ENCODE measurements at regions not wholly inside any gene's neighbourhood (a gene's known extent, or its start where the extent isn't known, plus 50 kb on each side); places are given as distances from the start of the nearest gene placed in this dataset.

DNA sequence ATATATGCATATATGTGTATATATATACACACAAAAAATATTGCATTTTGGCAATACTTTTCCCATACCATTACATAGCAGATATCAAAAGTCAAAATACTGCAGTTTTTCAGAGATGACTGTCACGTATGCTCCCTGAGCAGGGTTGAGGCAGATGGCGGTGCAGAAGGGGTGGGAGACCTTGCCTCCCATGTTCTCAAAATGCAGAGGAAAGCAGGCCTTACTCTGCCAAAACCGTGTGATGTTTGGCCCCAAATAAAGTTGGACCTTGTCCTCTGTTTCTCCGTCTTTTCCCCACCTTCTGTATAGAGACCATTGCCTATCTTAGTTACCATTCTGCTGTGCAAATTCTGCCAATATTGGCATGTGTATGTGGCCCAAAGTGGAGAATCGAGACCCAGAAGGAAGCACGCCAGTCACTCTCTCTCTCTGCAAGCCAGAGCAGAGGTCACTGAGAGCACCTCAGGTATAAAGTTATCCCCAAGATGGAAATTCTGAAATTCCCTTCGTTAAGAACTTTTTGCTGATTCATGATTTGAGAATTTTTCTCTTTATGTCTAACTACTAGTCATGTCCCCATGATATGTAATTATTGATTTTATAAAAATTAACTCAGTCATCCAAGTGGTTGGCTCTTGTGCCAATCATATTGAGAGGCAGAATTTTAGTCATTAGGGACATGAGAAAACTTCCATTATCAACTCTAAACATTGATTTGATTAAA, 898.8 kb downstream of the EPHA4 start:
- peak in 1 of 2 experiments; percentile 33 for DNase-seq

DNA sequence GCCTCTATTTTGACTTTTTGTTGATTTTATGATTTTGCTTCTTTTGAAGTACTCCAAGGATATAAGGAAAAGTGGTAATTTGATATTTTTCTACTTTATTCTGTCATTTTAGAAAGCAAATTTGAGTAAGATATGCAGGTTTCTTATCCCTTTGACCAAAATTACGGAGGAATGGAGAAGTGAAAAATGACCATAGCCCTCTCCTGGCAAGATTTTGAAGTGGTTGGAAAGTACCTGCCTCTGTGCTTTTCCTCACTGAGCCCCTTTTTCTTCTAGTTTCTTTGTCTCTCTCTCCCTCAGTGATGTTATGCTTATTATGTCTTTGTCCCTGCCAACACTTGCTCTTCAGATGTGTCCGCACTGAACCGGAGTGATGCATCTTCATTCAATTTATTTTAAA, 898.1 kb downstream of the EPHA4 start:
- no peak for DNase-seq

DNA sequence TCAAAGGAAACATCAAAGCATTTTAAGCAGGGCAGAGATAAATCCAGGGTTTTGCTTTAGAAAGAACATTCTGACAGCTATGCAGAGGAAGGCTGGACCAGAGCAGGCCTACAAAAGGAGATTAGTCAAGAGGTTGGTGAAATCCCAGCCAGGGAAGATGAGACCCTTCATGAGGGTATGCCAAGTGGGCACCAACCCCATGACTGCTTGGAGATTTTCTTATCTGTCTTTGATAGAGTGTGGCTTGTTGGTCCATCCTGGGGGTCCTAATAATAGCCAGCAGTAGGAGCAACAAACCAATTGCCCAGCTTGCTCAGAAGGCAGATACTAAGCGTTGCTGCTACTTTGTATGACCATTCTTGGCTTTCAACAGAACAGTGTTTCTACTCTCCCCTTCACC, 895.4 kb downstream of the EPHA4 start:
- DNase-seq, result no peak

DNA sequence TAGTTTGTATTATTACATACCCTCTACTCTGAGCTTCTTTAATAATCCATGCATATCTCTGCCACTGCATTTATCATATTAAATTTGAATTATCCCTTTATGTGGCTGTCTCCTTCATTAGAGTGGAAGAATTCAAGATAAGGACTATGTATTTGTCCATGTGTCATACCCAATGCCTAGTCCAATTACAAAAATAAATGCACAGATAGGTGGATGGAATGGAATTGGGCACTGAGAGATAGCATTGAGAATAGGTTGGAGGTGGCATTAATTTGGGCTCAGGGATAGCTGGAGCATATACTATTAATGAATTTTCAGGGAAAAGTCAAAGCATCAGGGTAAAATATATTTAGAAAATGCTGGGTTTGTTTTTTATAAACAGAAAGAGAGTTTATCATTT, 893.2 kb downstream of the EPHA4 start:
- DNase-seq, result no peak

DNA sequence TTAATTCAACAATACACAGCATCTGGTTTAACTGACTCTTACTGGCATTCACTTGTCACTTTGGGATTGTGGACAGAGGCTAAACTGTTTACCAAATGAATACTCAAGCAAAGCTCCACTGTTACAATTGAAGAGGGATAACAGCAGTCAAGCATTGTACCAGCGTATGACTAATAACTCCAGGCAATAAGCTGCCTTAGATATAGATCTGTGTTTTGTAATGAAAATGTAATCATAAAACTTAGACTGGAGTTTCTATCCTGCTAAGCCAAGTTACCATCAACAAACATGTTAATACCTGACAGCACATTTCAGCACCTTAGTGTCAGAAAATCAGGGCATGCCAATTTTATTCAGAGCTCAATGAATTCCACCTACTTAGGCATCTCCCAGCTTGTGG, 889.5 kb downstream of the EPHA4 start:
- no peak for DNase-seq

DNA sequence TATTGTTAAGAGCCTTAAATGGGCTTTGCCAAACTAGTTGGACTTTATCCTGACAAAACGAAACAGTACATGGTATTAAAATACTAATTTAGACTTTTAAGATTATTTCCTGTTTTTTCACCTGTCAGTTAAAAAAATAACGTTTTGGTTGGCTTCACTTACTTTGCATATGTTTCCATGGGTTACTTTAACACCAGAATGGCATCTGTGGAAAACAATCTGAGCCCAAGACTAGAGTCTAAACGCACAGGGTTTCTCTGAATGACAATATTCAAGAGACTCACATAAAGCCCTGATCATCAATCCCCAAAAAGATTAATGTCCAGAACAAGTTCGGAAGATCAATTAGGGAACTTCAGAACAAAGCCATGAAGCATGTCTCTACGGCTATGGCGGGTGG, 888.0 kb downstream of the EPHA4 start:
- no peak for DNase-seq

DNA sequence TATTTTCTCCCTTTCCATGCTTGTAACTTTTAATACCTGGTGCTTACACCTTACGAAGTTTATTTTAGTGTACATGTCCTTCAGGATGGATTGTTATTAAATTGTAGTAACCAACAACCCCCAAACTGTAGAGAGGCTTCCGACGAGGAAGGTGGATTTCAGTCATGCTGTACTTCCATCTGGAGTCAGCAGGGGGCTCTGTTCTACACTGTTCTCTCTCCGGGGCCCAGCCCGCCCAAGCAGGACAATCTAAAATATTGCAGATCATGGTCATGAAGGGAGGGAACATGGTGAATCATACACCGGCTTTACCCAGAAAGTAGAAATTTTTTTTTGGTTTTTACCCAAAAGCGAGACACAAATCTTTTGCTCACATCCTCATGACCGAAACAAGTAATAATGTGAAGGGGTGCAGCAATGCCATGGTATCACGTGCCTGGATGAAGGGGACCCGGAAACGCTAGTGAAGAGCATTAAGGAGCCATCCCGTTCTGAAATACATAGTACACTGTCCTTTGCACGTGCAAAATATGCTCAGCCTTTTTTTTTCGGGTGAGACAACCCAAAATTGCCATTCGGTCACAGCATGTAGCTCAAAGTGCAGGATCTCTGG, 884.8 kb downstream of the EPHA4 start:
- DNase-seq, result peak; percentile 1 to 74

DNA sequence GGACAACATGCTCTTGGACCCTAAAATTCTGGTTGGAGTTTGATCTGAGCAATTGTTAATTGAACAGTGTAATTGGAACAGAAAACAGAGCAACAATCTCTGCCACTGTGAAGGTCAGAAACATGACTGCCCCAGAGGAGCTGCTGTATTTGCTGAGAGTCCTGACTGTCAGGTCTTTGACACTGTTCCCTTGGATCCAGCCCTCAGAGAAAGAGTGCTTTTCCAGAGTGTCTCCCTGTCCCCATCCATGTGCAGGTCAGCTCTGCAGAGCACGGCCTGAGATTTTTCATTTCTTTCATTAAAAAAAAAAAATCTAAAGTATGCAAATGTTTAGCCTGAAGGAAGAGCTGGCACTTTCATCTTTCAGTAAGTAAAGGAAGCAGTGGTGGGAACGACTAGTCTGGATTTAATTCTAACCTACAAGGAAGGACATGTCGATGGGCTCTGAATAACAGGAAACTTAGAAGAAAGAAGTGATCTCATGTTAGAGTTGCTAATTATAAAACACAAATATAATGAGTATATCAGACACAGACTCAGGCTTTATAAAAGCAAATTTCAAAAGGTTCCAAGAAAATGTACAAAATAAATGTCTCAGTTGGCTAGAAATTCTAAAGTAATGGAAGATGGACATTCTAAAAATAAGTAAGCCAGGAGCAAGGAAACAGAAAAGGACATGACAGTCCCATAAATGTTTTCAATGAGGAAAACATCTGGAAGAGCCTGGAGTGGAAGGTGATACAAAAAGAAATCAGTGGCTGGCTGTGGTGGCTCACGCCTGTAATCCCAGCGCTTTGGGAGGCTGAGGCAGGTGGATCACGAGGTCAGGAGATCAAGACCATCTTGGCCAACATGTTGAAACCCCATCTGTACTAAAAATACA, 876.5 kb downstream of the EPHA4 start:
- DNase-seq, result no peak

DNA sequence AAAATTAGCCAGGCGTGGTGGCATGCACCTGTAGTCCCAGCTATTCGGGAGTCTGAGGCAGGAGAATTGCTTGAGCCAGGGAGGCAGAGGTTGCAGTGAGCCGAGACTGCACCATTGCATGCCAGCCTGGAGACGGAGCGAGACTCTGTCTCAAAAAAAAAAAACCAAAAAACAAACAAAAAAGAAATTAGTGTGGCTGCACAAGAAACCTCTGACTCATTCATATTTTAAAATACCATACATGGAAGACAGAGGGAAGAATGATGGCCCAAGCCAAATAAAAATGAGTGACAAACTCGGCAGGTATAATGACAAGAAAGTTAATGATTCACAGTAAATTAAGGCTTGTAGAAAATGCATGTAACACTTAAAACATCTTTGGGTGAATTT, 875.8 kb downstream of the EPHA4 start:
- DNase-seq, result no peak

DNA sequence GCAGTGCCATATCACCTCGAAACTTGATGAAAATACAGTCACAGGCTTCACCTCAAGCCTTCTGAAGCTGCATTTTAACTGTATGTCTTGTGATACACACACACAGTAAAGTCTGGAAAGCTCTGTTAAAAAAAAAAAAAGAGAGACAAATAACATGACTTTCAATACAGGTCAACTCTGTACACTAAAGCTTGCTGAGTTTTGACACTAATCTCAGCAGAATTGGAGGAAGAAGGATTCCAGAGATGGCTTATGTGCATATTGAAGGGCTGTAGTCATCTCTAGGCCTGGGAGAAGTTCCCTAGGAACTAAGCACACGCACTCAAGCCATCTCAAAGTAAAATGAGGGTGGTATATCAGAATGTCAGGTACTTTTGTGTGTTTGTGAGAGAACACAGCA, 875.1 kb downstream of the EPHA4 start:
- no peak for DNase-seq

DNA sequence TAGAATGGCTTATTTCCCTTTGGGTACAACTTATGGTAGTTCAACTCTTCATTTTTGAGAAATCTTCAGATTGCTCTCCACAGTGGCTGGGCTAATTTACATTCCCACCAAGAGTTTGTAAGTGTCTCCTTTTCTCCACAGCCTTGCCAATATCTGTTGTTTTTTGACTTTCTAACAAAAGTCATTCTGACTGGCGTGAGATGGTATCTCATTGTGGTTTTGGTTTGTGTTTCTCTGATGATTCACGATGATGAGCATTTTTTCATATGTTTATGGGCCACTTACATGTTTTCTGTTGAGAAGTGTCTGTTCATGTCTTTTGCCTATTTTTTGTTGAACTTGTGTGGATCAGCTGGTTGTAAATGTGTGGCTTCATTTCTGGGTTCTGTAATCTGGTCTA, 871.0 kb downstream of the EPHA4 start:
- no peak for DNase-seq

DNA sequence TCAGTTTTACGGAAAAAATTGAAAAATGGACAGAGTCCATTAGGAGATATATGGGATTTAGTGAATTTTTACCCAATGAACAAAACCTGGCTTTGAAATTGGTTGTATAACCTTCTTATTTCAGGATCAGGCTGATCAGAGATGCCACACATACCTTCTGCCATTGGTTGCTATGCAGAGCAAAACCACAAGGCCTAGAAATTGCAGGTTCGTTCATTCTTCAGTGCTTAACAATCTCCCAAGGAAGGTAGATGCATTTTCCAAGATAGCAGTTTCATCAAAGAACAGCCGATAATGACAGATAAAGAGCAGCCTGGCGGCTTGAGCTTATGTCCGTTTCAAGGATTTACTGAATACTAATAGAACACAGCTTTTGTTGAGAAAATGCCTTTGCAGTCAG, 868.8 kb downstream of the EPHA4 start:
- DNase-seq, result no peak

DNA sequence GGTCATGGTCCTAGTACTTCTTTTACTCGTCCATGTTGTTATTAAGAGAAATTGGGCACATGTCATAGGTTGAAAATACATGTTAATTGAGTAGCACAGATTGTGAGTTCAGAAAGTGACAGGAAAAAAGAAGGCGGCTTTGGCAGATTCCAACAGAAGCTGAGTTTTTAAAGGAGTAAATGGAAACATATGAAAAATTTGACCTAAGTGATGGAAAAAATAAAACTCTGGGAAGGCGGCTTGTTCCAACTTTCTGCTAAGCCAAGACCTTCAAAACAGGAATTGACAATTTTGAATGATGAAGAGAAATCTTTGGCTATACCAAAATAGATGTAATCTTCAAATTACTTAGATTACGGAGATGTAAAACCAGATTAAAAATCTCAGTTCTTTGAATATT, 868.0 kb downstream of the EPHA4 start:
- DNase-seq, result no peak

DNA sequence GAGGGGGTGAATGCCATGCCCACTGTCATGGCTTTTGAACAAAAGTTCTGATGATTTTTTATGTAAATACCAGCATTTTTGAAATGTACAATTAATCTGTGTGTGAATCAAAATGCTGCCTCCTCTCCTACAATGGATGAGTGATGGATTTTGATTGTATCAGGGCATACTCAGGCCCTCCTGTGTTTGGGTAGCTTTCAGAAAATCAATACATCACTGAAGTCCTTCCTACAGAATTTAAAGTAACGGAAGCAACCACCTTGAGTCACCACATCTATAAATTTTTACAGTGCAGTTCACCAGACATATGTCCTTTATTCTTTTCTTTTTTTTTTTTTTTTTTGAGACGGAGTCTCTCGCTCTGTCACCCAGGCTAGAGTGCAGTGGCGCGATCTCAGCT, 867.3 kb downstream of the EPHA4 start:
- DNase-seq, result no peak

DNA sequence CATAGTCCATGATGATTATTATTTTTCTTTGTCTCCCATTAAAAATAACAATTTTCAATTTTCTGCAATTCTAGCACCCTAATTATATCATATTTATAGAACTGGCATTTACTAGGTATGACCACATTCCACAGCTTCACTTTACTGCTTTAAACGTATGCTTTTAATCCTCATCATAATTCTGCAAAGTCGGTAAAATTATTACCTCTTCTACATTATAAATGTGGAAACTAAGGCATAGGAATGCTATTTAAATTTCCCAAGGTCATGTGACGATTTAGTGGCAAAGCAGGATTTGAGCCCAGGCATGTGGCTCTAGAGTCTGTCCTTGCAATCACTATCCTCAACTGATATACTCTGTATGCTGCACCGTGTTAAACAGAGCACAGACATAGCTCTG, 866.4 kb downstream of the EPHA4 start:
- DNase-seq, result no peak

DNA sequence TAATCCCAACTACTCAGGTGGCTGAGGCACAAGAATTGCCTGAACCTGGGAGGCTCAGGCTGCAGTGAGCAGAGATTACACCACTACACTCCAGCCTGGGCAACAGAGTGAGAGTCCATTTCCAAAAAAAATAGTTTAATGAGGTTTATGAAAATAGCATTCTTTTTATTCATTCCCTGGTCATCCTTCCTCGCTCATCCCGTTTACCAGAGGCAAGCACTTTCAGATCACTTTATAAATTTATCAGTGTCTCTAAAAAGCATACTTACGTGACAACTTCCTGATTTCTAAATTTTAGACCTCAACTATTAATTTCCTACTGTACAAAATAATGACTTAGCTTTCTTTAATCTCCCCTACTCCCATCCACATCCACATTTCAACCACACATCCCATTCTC, 864.8 kb downstream of the EPHA4 start:
- no peak for DNase-seq

DNA sequence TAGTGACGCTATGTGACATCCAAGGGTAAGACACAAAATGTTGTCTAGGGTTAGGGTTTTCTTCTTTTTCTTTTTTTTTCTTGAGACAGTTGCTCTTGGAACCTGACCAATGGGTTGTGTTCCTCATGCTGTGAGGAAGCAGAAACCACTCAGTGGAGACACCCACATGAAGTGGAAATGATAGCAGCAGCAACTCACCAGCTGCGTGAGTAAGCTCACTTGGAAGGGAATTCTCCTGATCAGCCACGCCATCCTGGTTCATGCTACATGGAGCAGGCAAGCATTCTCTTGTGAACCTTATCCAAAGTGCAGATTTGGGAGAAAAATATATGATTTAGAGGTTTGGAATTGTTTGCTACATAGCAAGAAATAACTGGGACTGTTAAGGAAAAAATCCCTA, 863.7 kb downstream of the EPHA4 start:
- no peak for DNase-seq

DNA sequence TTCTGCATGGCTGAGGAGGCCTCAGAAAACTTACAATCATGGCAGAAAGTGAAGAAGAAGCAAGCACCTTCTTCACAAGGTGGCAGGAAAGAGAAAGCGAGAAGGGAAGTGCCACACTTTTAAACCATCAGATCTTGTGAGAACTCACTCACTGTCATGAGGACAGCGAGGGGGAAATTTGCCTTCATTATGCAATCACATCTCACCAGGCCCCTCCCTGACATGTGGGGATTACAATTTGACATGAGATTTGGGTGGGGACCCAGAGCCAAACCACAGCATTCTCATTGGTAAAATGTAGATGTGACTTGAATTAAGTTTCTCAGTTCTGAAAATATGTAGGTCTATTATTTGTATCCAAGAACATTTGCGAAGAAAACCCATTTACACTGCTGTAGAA, 854.8 kb downstream of the EPHA4 start:
- DNase-seq, result no peak

DNA sequence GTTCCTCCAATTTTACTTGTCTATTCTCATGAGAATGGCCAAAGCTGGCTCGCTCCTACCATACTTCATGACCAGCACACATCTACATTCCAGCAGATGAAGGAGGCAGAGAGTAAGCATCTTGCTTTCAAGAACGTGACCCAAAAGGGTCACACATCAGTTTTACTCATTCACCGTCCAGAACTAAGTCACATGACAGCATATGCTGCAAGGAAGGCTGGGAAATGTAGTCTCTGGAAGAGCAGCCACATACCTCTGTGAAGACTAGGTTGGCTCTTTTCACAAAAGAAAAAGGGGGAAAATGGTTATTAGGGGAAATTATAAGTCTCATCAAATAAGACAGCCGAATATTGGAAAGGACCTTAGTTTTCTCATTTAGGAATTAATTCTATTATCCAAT, 835.3 kb downstream of the EPHA4 start:
- no peak for DNase-seq

DNA sequence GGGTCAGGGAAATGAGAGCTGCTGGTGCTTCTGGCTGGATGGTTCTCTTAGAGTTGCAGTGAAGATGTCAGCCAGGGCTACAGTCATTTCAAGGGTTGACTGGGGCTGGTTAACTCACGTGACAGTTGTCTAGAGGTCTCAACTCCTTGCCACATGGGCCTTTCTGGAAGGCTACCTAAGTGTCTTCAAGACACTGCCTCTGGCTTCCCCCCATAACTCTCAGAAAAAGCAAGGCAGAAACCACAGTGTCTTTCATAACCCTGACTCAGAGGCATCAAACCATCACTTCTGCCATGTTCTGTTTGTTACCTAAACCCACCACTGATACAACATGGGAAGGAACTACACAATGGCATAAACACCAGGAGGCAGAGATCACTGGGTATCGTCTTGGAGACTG, 828.9 kb downstream of the EPHA4 start:
- DNase-seq, result no peak

DNA sequence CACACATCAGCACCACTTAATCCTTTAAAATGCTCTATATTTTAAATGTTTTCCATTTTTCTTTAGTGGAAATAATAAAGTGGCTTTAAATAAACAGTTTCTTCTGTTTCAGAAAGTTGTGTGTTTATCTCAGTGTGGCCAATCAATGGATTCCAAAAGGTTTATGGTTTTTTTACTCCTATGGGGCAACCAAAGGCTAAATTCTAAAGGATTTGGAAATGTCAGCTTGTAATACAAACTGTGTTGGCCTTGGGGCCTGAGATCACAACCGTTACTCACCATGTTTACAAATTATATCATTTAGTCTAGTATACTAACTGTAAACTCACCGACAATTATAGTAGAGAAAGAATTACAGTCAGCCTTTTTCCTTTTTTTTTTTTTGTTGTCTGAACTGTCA, 827.2 kb downstream of the EPHA4 start:
- DNase-seq, result no peak

DNA sequence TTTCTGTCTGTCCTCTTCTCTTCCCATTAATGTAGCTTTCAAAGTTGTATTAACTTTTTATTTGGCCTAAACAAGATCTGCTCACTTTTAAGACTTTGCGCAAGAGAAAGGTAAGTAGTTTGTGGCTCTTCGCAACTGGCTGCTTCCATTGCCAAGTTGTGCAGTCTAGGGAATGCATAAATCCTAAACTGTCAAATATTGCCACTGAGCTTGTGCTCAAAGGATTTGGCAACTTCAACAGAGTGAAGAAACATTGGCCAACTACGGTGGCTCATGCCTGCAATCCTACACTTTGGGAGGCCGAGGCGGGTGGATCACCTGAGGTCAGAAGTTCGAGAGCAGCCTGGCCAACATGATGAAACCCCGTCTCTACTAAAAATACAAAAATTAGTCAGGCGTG, 826.4 kb downstream of the EPHA4 start:
- DNase-seq, result no peak

DNA sequence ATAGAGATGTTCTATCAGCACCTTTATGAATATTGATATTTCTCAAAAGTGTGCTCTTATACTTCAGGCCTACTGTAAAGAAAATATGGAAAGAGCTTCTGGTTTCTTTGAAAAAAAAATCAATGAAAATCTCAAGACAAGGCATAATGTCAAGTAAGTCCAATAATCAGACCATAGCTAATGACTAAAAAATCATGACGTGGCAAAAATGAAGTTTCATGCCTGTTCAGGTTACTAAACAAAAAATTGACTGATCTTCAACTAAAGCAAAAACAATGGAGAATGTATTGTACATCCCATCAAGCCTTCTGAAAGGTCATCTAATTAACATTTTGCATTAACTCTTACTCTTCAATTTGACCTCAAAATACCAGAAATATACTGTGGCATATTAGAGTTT, 824.4 kb downstream of the EPHA4 start:
- DNase-seq, result no peak

DNA sequence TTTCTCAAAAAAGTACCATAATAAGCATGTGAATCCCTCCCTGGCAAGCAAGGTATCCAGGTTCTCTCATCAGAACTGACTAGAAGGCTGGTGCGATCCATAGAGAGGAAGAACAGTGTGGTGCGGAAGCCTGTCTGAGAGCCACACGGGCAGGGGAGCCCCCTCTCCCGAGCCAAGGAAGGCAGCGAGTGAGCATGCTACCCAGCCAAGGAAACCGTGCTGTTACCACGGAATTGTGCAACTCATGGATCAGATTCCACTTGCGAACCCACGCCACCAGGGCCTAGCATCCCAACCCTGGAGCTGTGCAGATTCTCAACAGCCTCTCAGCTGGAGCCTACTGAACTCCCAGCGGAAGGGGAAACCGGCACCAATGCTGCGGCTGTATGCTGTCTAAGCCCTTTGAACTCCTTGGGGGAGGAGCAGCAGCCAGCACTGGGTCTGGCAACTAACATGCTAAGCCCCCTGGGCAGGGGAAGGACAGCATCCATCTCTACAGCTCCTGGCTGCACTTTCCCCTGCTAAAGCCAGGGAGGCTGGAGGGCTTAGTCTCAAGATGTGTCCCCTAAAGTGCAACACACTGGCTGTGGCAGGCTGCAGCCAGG, 823.1 kb downstream of the EPHA4 start:
- no peak for DNase-seq

Measured in NCI-H446 (cell line).